Hepatic stellate cell (primary cell): ENCODE measurements at regions not wholly inside any gene's neighbourhood (a gene's known extent, or its start where the extent isn't known, plus 50 kb on each side); places are given as distances from the start of the nearest gene placed in this dataset.

Experiments used
- DNase-seq: peaks from one replicate; pipeline ENCODE4 v3.0.0; 2011; ENCODE audit warnings: low spot score

- no peak for DNase-seq
Measured at GRCh38 chr9:89655990-89656657, 51.3 kb downstream of the GADD45G start.

- DNase-seq = no peak
Measured at GRCh38 chr9:89657295-89657694, 52.5 kb downstream of the GADD45G start.

DNA sequence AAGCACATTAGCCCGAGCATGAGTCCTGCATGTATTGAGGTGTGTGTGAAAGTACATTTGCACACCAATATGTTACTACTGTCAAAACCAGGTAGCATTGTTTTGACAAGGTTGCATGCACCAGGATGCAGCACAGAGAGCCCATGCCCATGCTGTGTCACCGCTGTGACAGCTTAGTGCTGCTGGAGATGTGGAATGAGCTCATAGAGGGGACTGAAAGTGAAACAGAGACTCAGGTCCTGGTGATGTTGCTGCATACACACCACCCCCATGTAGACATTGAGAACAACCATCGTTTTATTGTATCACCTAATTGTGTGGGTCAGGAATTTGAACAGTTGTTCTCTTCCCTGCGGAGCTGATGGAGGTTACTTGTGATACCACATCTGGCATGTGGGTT lies 53.0 kb downstream of the GADD45G start:
- no peak for DNase-seq

GRCh38 chr9:89658401-89658800 lies 53.6 kb downstream of the GADD45G start:
- no peak for DNase-seq

DNA sequence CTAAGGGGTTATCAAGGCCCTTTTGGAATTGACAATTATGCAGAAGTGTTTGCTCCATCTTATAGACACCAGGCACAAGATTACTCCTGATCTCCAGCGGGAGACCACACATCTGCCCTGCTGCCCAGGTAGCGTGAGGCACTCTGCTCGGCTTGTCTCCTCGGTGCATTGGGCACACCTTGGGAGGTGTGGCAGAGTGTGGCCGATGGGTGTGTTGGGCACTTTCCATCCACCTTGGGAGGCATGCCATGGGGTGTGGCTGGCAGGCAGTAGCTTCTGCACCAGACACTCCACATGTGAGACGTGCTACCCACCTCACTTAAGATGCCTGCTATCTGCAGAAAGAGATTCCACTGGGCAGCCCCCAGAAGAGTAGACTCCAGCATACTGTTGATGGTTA lies 54.1 kb downstream of the GADD45G start:
- no peak for DNase-seq

DNA sequence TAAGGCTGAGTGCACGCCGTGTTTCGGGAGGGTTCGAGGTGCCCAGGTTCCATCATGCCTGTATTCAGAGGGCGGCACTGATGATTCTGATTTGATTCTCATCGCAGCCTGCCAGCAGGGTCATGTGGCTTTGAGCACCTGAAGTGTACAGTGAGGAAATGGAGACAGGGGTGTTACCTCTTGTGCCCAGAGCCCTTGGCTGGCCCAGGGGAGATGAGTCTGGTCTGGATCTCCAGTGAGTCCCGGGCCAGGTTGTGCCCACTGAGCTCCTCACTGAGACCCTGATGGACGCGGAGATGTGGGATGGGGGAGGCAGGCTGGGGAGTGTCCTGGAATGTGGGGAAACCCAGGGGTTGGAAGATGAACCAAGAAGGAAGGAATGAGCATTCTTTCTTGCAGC lies 54.7 kb downstream of the GADD45G start:
- DNase-seq = no peak

- DNase-seq = no peak
Measured at GRCh38 chr9:89659891-89660685, 55.3 kb downstream of the GADD45G start.

GRCh38 chr9:89661391-89661949 lies 56.7 kb downstream of the GADD45G start:
- DNase-seq = no peak

DNA sequence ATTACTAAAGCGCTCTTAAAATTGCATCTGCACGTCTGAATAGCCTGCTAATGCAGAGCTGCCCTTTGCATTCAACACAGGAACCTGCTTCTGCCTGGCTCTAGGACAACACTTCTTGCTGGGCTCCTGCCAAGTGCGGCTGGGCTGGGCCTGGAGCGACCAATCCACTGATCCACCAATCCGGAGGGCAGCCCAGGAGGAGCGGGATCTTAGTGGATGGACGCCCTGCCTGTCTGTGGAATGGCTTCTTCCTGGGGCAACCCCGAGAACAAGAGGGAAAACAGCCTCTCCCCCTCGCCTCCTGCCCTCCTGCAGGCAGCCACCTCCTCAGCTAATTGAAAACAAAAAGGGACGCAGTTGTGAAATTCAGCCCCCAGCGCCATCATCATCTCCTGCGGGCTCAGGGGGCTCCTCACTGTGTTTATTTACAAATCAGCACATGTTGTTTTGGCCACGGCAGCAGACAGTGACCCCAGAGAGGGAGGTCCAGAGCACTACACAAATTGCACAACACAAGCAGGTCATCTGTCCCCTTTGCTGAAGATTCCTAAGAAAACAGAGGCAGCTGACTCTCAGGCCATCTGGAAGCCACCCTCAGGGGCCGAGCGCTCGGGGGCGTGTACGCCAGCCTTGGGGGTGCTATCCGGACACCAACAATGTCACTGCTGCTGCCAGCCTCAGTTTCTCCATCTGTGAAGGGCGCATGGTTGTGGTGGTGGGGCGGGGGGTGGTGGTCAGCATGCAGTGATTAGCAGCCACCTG lies 57.3 kb downstream of the GADD45G start:
- DNase-seq = peak; percentile 72

GRCh38 chr9:89662718-89663613 lies 58.2 kb downstream of the GADD45G start:
- DNase-seq = no peak

DNA sequence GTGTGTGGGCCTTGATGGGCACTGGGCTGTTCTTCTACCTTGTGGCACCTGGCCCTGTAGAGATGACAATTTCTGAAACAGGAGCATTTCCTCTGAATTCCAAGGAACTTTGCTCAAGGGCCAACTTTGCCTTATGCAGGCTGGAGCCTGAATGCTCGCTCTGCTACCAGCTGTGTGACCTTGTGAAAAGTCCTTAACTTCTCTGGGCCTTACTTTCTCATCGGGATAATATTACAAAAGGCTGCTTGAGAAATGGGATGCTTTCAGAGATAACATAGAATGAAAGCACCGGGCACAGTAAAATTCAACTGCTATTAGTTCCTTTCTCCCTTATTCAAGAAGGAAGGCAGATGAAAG lies 58.8 kb downstream of the GADD45G start:
- no peak for DNase-seq

GRCh38 chr9:89664010-89664409 lies 59.2 kb downstream of the GADD45G start:
- no peak for DNase-seq

DNA sequence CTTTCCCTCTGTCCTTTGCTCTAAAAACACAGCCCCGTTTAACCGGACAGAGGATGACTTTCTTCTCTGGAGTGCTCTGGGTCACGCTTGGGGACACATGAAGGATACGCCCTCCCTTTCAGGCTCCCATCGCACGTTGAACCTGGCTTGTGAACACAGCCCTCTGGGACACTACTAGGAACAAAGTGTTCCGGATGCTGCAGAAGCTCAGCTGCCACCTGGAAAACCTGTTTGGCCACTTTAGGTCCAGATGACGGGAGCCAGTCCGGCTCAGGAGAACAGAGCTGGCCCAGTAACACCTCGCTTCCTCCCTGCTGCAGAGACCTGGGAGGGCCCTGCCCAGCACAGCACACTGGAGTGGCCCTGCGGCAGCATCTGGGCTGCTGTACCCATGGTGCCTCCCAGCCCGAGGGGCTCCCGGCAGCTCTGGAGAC lies 60.1 kb downstream of the GADD45G start:
- DNase-seq = no peak

- DNase-seq = no peak
Measured at GRCh38 chr9:89666364-89666763, 61.6 kb downstream of the GADD45G start.

GRCh38 chr9:89666950-89667349 lies 62.1 kb downstream of the GADD45G start:
- DNase-seq = no peak

- no peak for DNase-seq
Measured at GRCh38 chr9:89667726-89668125, 62.9 kb downstream of the GADD45G start.

GRCh38 chr9:89668216-89668865 lies 63.5 kb downstream of the GADD45G start:
- no peak for DNase-seq

- DNase-seq = no peak
Measured at GRCh38 chr9:89668866-89669246, 64.0 kb downstream of the GADD45G start.

DNA sequence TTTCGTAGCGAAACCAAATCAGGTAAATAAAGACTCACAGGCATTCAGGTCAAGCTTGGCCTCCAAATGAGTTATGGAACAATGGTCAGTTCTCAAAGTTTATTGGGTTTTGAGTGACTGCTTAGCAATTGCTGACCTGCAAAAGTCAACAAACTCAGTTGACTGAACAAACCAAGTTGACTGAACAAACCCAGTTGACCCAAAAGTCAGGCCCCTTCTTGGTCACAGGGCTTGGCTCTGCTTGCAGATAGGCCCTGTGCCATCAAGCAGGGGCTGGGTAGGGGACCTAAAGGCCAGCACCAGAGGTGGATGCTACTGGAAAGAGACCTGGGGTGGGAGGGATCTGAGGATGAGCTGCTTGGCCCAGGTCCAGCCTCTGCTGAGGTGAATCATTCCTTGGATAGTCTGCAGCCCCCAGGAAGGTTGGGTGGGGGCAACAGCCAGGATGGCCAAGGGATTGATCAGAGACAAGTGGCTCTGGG lies 64.6 kb downstream of the GADD45G start:
- no peak for DNase-seq

- DNase-seq = no peak
Measured at GRCh38 chr9:89670114-89670513, 65.3 kb downstream of the GADD45G start.
